OCI-LY7 (cell line): ENCODE measurements at regions not wholly inside any gene's neighbourhood (a gene's known extent, or its start where the extent isn't known, plus 50 kb on each side); places are given as distances from the start of the nearest gene placed in this dataset.

Experiments
- BruUV-seq: library from RNA; stranded (reverse); fragments of 400-500 nt; replicated peaks from 2 replicates; lab custom pipeline; 2021; lab: Mats Ljungman, UMichigan
- CTCF ChIA-PET: fragments of 300-600 bp; sonication (Branson Sonifier 250); formaldehyde crosslinking; loops from one replicate; lab custom pipeline; 2022; ENCODE audit warnings: antibody characterized with exemption; ENCODE audit not compliant: unreplicated experiment; lab: Charles Lee
- POLR2A ChIA-PET: fragments of 300-600 bp; sonication (Branson Sonifier 250); formaldehyde crosslinking; loops from one replicate; lab custom pipeline; 2022; ENCODE audit warnings: antibody characterized with exemption; lab: Charles Lee
- DNase-seq: peaks from one replicate; pipeline ENCODE4 v3.0.0-alpha.2; 2015; ENCODE audit warnings: low spot score
- H2AFZ ChIP-seq: fragments of 200-600 bp; sonication (generic), shearing (Covaris generic); 2 replicates; pipeline ENCODE4 v1.6.1; 2014; ENCODE audit warnings: mild to moderate bottlenecking, antibody characterized with exemption, low read length, moderate library complexity
- H3K27ac ChIP-seq: fragments of 200-600 bp; sonication (generic); 2 replicates; pipeline ENCODE4 v1.5.1; 2014; ENCODE audit warnings: mixed run types, low read depth, mild to moderate bottlenecking, moderate library complexity, low read length, inconsistent platforms; ENCODE audit not compliant: poor library complexity, severe bottlenecking
- H3K36me3 ChIP-seq: fragments of 200-600 bp; sonication (generic); 2 replicates; pipeline ENCODE4 v1.6.1; 2014; ENCODE audit warnings: mild to moderate bottlenecking, antibody characterized with exemption, low read length, moderate library complexity, mixed read lengths; ENCODE audit not compliant: insufficient read depth
- H3K4me1 ChIP-seq: fragments of 200-600 bp; sonication (generic); 2 replicates; pipeline ENCODE4 v1.5.1; 2014; ENCODE audit warnings: mild to moderate bottlenecking, low read length; ENCODE audit not compliant: insufficient read depth, poor library complexity, severe bottlenecking
- H3K4me2 ChIP-seq: fragments of 200-600 bp; sonication (generic); 2 replicates; pipeline ENCODE4 v1.6.1; 2014; ENCODE audit warnings: mild to moderate bottlenecking, low read length
- H3K4me3 ChIP-seq: fragments of 200-600 bp; sonication (generic); 2 replicates; pipeline ENCODE4 v1.5.1; 2014; ENCODE audit warnings: mild to moderate bottlenecking, low read depth, low read length; ENCODE audit not compliant: poor library complexity, severe bottlenecking
- H3K79me2 ChIP-seq: fragments of 200-600 bp; sonication (generic); 2 replicates; pipeline ENCODE4 v1.6.1; 2016; ENCODE audit warnings: low read depth, mild to moderate bottlenecking, low read length, moderate library complexity, mixed read lengths; ENCODE audit not compliant: insufficient read depth
- H3K9me2 ChIP-seq: fragments of 200-600 bp; sonication (generic); 2 replicates; pipeline ENCODE4 v1.6.1; 2016; ENCODE audit warnings: mild to moderate bottlenecking, low read length, mixed read lengths; ENCODE audit not compliant: insufficient read depth
- H3K9me3 ChIP-seq: fragments of 200-600 bp; sonication (generic); 2 replicates; pipeline ENCODE4 v1.6.1; 2014; ENCODE audit warnings: mild to moderate bottlenecking, mixed run types, low read length, mixed read lengths
- H4K20me1 ChIP-seq: fragments of 200-600 bp; sonication (generic); 2 replicates; pipeline ENCODE4 v1.6.1; 2014; ENCODE audit warnings: mild to moderate bottlenecking, antibody characterized with exemption, low read length, moderate library complexity, mixed read lengths; ENCODE audit not compliant: insufficient read depth
- CTCF ChIP-seq: fragments of 200-600 bp; sonication (generic); conservative IDR thresholded peaks from 2 replicates; pipeline ENCODE4 v1.5.1; 2014; ENCODE audit warnings: mild to moderate bottlenecking, antibody characterized with exemption, low read length, moderate library complexity, mixed read lengths
- EZH2phosphoT487 ChIP-seq: fragments of 200-600 bp; sonication (generic); IDR thresholded peaks from 2 replicates; pipeline ENCODE4 v1.6.1; 2018; ENCODE audit warnings: low read depth, borderline replicate concordance, mild to moderate bottlenecking, mixed run types, antibody characterized with exemption, low read length, moderate library complexity, mixed read lengths
- intact Hi-C: fragments of 100-400 bp; cut with micrococcal nuclease; formaldehyde crosslinking; loops from one replicate; pipeline ENCODE4 v1.10.0; 2022; ENCODE audit not compliant: unreplicated experiment

DNA sequence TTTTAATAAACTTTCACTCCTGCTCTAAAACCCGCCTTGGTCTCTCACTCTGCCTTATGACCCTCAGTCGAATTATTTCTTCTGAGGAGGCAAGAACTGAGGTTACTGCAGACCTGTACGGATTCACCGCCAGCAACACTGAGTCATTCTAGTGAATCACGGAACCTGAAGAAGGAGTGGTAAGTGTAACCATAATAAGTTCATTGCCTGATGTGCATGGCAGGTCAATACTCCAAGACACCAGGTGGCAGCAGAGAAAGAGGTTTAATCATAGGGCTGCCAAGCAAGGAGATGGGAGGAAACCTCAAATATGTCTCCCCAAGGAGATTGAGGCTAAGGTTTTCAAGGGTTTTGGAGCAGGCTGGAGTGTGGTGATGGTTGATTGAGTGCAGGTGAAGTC, 204.3 kb upstream of the IPO5 start:
- Histone ChIP-seq H3K9me2 (no peaks in the 10 kb centered on the region), H3K4me3 (no peak overlapping the region), H3K36me3 (no peaks in the 10 kb centered on the region), H3K9me3 (no peaks in the 10 kb centered on the region), H3K4me2 (no peak overlapping the region), H3K79me2 (no peaks in the 10 kb centered on the region), H3K27ac (no peak overlapping the region), H4K20me1 (no peaks in the 10 kb centered on the region), H2AFZ (no peak overlapping the region), H3K4me1 (no peaks in the 10 kb centered on the region)
- ChIA-PET CTCF (no interaction called here), POLR2A (no interaction called here)
- peak; percentile 27; the same call in 1 of the 2 replicates for TF ChIP-seq CTCF
- no peak for TF ChIP-seq EZH2phosphoT487
- intact Hi-C loops: no loop called here
- no peak for DNase-seq
- no TSS peak for BruUV-seq

DNA sequence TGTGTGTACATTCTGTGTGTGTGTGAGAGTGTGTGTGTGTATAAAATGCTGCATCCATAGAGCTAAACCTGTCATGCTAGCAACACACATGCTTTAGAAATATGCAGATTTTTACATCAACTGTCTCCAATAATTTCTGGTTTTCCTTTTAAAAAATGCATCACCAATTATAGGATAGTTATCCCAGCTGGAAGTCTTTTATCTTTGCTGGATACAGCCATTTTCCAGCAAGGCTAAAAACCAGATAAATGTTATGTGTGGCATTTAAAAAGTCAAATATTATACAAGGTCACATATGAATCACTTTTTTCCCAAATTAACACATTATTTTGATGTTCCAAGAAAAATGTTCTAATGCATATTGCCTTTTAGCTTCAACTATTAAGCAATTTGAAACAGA, 202.0 kb upstream of the IPO5 start:
- intact Hi-C loops: no loop called here
- no peaks in the 10 kb centered on the region for H3K79me2 ChIP-seq
- H3K36me3 ChIP-seq: no peaks in the 10 kb centered on the region
- no peak overlapping the region for H2AFZ ChIP-seq
- no peaks in the 10 kb centered on the region for H3K9me3 ChIP-seq
- H3K4me3 ChIP-seq: no peak overlapping the region
- no peak overlapping the region for H3K4me2 ChIP-seq
- H3K4me1 ChIP-seq: no peaks in the 10 kb centered on the region
- ChIA-PET POLR2A (interaction anchor here (0.6 kb wide), 1 partner anchor 274 kb away, joined by 7 read pairs; no protein-coding TSS in a partner anchor), CTCF (no interaction called here)
- TF ChIP-seq EZH2phosphoT487 (no peak), CTCF (no peak)
- no peak for DNase-seq
- BruUV-seq: no TSS peak
- H3K27ac ChIP-seq: no peak overlapping the region
- no peaks in the 10 kb centered on the region for H4K20me1 ChIP-seq
- H3K9me2 ChIP-seq: no peaks in the 10 kb centered on the region

- no peaks in the 10 kb centered on the region for H4K20me1 ChIP-seq
- no peaks in the 10 kb centered on the region for H3K79me2 ChIP-seq
- H3K9me2 ChIP-seq: no peaks in the 10 kb centered on the region
- H3K36me3 ChIP-seq: no peaks in the 10 kb centered on the region
- H3K27ac ChIP-seq: no peak overlapping the region
- no peak for DNase-seq
- H3K4me1 ChIP-seq: no peaks in the 10 kb centered on the region
- CTCF ChIA-PET: no interaction called here
- no peak overlapping the region for H3K4me2 ChIP-seq
- H3K9me3 ChIP-seq: no peaks in the 10 kb centered on the region
- no peak for TF ChIP-seq EZH2phosphoT487
- intact Hi-C loops: no loop called here
- POLR2A ChIA-PET: interaction anchor here (0.6 kb wide), 1 partner anchor 66 kb away, joined by 3 read pairs; no protein-coding TSS in a partner anchor
- H3K4me3 ChIP-seq: no peak overlapping the region
- H2AFZ ChIP-seq: no peak overlapping the region
- BruUV-seq: no TSS peak
Measured at GRCh38 chr13:97752961-97753668, 200.4 kb upstream of the IPO5 start.
